C4-2B (cell line): ENCODE measurements at regions not wholly inside any gene's neighbourhood (a gene's known extent, or its start where the extent isn't known, plus 50 kb on each side); places are given as distances from the start of the nearest gene placed in this dataset.

Experiments
- ZFX ChIP-seq: fragments of 450-650 bp; IDR thresholded peaks from 2 replicates; pipeline ENCODE4 v1.6.1; 2017
- TF ChIP-seq, protein P1 (sequence below): fragments of 450-650 bp; conservative IDR thresholded peaks from 2 replicates; pipeline ENCODE4 v1.5.1; 2017; ENCODE audit warnings: mild to moderate bottlenecking

DNA sequence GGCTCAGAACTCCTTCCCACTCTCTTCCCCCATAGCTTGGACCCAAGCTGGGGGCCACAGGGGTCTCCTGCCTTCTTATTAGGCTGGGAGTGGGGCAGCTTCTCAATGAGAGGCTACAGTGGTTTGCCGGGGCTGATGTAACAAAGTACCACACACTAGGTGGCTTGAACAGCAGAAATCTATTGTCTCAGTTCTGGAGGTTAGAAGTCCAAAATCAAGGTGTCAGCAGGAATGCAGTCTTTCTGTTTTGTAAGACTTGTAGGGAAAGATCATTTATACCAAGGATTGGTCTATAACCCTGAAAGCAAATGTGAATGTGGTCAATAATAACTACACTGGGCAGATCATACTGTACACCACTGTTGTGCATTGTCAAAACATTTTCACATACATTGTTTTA lies 124.5 kb upstream of the ARHGAP5 start:
- TF ChIP-seq, protein P1, sequence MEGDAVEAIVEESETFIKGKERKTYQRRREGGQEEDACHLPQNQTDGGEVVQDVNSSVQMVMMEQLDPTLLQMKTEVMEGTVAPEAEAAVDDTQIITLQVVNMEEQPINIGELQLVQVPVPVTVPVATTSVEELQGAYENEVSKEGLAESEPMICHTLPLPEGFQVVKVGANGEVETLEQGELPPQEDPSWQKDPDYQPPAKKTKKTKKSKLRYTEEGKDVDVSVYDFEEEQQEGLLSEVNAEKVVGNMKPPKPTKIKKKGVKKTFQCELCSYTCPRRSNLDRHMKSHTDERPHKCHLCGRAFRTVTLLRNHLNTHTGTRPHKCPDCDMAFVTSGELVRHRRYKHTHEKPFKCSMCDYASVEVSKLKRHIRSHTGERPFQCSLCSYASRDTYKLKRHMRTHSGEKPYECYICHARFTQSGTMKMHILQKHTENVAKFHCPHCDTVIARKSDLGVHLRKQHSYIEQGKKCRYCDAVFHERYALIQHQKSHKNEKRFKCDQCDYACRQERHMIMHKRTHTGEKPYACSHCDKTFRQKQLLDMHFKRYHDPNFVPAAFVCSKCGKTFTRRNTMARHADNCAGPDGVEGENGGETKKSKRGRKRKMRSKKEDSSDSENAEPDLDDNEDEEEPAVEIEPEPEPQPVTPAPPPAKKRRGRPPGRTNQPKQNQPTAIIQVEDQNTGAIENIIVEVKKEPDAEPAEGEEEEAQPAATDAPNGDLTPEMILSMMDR: no peak
- TF ChIP-seq ZFX: no peak
